Bronchial epithelial cell (primary cell): ENCODE measurements at regions not wholly inside any gene's neighbourhood (a gene's known extent, or its start where the extent isn't known, plus 50 kb on each side); places are given as distances from the start of the nearest gene placed in this dataset.
"Not testable (repeated sequence)": the region's sequence is repeated elsewhere in the genome, so short reads cannot be mapped to it uniquely, and the experiment has no call there.

Experiments
- DNase-seq: peaks from one replicate; pipeline ENCODE4 v3.0.0-alpha.2; 2010; ENCODE audit warnings: low read depth
- FAIRE-seq: peaks from 2 replicates; lab custom pipeline; 2011; peaks lifted over from hg19 to GRCh38; lab: Jason Lieb, UNC
- H3K27me3 ChIP-seq: 2 replicates; pipeline ENCODE4 v1.5.1; 2011; ENCODE audit warnings: low read length; ENCODE audit not compliant: control insufficient read depth, insufficient read depth
- H3K36me3 ChIP-seq: 2 replicates; pipeline ENCODE4 v1.5.1; 2011; ENCODE audit warnings: low read length; ENCODE audit not compliant: control insufficient read depth, insufficient read depth
- H3K4me3 ChIP-seq: 2 replicates; pipeline ENCODE4 v1.5.1; 2011; ENCODE audit warnings: mild to moderate bottlenecking, low read depth, low read length, control low read depth
- CTCF ChIP-seq: IDR thresholded peaks from 2 replicates; pipeline ENCODE4 v1.5.1; 2011; ENCODE audit warnings: mild to moderate bottlenecking, moderate library complexity, low read length, control low read depth, inconsistent platforms; ENCODE audit not compliant: insufficient read depth, severe bottlenecking

DNA sequence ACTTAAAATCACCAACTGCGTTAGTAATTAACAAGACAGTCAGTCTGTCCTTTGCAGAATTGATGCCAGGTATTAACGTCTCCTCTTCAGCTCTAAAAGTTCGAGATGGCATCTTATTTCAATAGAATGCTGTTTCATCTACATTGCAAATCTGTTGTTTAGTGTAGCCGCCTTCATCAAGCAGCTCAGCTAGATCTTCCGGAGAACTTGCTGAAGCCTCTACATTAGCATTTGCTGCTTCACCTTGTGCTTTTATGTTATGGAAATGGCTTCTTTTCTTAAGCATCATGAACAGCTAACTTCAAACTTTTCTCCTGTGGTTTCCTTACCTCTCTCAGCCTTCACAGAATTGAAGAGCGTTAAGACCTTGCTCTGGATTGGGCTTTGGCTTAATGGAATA lies 95.5 kb upstream of the FAM20C start:
- Histone ChIP-seq H3K27me3 (no peaks in the 10 kb centered on the region), H3K36me3 (no peaks in the 10 kb centered on the region), H3K4me3 (no peak overlapping the region)
- no peak for FAIRE-seq
- no peak for DNase-seq
- no peak for TF ChIP-seq CTCF

GRCh38 chr7:97310-97841 lies 95.0 kb upstream of the FAM20C start:
- FAIRE-seq: no peak

DNA sequence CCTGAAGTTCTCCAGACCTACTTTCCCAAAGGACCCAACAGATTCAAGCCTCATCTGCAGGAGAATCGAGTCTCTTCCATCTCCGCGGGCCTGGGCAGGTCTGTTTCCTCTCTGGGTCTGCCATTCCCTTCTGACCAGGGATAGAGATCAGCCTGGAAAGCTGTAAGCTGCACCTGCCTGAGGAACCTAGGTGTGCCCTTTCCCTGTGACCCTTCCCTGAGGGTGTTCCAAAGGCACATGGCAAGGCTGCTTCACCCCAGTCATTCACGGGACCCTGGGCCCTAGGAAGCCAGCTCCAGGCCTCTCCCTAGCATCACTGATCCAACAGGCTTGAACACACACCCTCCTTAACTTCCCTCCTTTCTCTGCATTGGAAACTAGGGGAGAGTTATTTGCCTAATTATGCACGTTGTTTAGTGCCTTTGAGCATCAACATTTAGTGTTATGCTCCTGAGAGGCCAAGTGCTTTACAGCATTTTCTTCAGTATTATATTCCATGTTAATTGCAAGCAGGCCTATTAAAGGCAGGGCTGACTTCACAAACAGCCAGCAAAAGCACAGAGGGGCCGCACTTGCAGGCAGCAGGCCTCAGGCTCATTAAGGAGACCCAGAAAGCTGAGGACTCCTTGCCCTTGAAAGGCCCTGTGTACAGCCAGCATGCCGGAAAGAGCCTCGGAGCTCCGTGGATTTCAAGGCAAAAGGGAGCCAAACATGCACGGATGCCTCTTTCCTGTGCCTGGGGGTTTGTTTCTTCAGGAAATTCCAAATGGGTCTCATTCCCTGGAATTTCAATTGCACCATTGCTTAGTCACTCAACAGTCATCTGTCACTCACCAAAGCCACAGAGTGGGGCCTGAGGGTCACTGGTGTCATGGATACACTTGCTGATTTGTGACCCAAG lies 91.0 kb upstream of the FAM20C start:
- no peak overlapping the region for H3K4me3 ChIP-seq
- TF ChIP-seq CTCF: no peak
- H3K27me3 ChIP-seq: no peaks in the 10 kb centered on the region
- DNase-seq: peak; percentile 80
- no peak for FAIRE-seq
- H3K36me3 ChIP-seq: no peaks in the 10 kb centered on the region

More at GRCh38 chr7:97310-97841, 95.0 kb upstream of the FAM20C start:
- TF ChIP-seq CTCF: no peak
- DNase-seq: no peak
- H3K36me3 ChIP-seq: no peaks in the 10 kb centered on the region
- H3K27me3 ChIP-seq: no peaks in the 10 kb centered on the region
- no peak overlapping the region for H3K4me3 ChIP-seq

DNA sequence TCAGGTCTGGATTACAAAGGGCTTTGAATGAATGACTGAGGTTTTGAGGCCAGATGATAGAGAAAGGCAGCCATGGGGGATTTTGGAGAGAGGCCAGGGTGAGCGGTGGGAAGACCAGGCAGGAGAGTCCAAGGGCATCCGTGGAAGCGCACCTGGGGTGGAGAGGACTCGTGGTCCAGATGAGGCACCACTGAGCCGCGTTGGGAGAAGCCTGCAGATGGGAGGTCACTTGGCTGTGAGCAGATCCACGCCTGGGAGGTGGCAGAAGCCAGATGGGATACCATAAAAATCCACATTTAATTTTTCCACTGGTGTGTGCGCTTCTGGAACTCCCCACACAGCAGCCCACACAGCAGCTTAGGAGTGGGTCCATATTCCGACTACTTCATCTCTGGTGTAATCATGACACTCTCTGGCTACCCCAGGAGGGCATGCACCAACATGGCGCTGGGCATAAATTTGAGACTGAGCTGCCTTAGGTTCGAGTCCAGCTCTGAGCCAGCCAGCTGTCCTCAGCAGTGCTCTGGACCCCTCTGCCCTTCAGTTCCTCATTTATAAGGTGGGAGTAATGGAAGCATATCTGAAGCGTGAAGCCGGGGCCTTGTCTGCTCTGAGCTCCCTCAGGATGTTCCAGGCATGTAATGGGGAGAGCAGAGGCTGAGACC lies 90.2 kb upstream of the FAM20C start:
- FAIRE-seq: no peak
- no peaks in the 10 kb centered on the region for H3K36me3 ChIP-seq
- no peaks in the 10 kb centered on the region for H3K27me3 ChIP-seq
- H3K4me3 ChIP-seq: no peak overlapping the region
- no peak for TF ChIP-seq CTCF
- no peak for DNase-seq

DNA sequence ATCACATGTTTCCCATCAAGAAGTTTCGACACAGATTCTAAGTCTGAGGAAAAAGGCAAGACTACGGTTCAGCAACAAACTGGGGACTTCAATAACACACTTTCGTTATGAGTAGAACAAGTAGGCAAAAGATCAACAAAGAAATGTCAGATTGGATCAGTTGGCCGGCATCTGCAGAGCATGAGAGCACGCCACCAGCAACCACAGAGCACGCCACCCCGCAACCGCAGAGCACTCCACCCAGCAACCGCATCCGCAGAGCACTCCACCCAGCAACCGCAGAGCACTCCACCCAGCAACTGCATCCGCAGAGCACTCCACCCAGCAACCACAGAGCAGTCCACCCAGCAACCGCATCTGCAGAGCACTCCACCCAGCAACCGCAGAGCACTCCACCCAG lies 89.7 kb upstream of the FAM20C start:
- DNase-seq (no peak), FAIRE-seq (no peak)
- Histone ChIP-seq H3K36me3 (no peaks in the 10 kb centered on the region), H3K27me3 (no peaks in the 10 kb centered on the region), H3K4me3 (no peak overlapping the region)
- TF ChIP-seq CTCF: no peak

- H3K36me3 ChIP-seq, H3K4me3 ChIP-seq, FAIRE-seq, DNase-seq, H3K27me3 ChIP-seq: not testable (repeated sequence)
These were observed 88.4 kb upstream of the FAM20C start for GRCh38 chr7:103981-104380.
